ENCODE measurements at regions not wholly inside any gene's neighbourhood (a gene's known extent, or its start where the extent isn't known, plus 50 kb on each side); places are given as distances from the start of the nearest gene placed in this dataset.

DNA sequence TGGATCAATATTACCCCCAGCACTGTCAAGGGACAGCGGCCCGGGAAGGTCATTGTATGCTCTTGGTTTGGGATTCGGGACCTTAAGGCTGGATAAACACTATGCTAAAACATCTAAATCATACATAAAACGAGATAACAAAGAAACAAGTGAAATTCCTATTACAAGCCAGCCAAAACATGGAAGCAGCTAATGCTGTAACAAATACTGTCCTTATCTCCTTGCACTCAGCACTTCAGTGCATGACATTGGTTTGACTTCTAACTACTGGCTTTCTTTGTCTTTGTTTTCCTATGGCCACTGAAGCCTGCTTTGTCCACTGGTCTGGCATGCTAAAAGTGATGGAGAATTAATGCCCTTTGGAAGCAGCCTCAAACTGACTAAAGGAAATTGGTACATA, 516.4 kb upstream of the DPH6 start:
- no peak for TF ChIP-seq POLR2A (IDR thresholded peaks at IDR 0.05)
- TF ChIP-seq, protein P1, sequence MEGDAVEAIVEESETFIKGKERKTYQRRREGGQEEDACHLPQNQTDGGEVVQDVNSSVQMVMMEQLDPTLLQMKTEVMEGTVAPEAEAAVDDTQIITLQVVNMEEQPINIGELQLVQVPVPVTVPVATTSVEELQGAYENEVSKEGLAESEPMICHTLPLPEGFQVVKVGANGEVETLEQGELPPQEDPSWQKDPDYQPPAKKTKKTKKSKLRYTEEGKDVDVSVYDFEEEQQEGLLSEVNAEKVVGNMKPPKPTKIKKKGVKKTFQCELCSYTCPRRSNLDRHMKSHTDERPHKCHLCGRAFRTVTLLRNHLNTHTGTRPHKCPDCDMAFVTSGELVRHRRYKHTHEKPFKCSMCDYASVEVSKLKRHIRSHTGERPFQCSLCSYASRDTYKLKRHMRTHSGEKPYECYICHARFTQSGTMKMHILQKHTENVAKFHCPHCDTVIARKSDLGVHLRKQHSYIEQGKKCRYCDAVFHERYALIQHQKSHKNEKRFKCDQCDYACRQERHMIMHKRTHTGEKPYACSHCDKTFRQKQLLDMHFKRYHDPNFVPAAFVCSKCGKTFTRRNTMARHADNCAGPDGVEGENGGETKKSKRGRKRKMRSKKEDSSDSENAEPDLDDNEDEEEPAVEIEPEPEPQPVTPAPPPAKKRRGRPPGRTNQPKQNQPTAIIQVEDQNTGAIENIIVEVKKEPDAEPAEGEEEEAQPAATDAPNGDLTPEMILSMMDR (IDR thresholded peaks at IDR 0.05): no peak

Data from lower leg skin (tissue), 3 donors.